HG02678 (cell line): ENCODE measurements at regions not wholly inside any gene's neighbourhood (a gene's known extent, or its start where the extent isn't known, plus 50 kb on each side); places are given as distances from the start of the nearest gene placed in this dataset.

ENCODE experiments used
- ATAC-seq: cut with Tn5 transposase; IDR thresholded peaks from one replicate; pipeline ENCODE4 v1.9.1; 2021; ENCODE audit warnings: mild to moderate bottlenecking, moderate library complexity; ENCODE audit not compliant: unreplicated experiment

DNA sequence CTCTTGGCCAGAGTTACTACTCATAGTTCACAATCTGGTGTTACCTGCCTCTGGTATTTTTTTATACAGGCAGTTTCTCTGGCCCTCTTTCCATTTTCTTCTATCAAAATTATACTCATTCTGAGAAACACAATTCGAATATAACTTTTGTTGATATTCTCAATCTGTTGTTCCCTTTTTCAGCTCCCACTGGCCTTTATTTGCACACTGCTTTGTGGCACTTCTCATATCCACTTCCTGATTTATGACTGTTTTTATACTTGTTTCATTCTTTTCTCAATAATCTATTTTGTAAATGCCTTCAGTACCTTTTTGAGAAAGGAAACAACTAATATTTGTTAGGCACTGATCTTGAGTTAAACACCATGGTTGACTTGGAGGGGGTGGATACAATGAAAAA is 93.8 kb upstream of the HDAC9 start:
- no peak for ATAC-seq

- ATAC-seq = no peak
Measured at GRCh38 chr7:18402488-18403183, 92.9 kb upstream of the HDAC9 start.

DNA sequence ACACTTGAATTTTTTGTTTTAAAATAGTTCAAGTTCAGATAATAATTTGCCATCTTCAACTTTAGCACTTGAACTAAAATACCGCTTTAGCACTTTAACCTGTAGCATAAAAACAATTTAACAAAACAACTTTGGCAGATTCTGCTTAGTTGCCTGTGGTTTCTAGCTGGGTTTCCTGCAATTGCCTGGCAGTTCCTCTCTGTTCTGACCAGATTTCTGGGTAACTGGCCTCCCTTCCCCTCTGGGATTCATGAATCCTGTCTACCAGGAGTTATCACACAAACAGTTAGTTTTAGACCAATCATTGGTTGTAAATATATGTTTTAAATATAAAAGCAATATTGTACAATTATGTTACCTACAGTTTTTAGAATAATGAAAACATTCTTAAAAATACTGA is 89.8 kb upstream of the HDAC9 start:
- ATAC-seq = no peak

DNA sequence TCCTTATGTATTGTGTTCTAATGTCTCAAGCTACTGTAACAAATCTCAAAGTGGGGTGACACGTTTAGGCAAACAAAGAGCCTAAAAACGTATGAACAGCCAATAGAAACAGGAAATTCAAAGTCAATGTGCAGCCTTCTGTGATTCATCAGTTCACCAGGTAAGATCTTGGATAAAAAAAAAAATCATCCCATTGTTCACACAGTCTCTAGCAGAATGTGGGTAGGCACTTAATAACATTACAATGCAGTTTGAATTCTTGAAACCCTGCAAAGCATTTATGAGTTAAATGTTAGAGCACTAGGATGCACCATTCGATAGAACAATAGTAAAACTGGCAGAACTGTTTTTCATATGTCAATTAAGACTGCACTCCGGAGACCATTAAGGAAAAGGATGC is 88.2 kb upstream of the HDAC9 start:
- no peak for ATAC-seq

GRCh38 chr7:18408461-18408860 is 87.1 kb upstream of the HDAC9 start:
- ATAC-seq = no peak

GRCh38 chr7:18408868-18409267 is 86.7 kb upstream of the HDAC9 start:
- ATAC-seq = no peak

- no peak for ATAC-seq
Measured at GRCh38 chr7:18413447-18413846, 82.1 kb upstream of the HDAC9 start.

- no peak for ATAC-seq
Measured at GRCh38 chr7:18414885-18415284, 80.7 kb upstream of the HDAC9 start.

DNA sequence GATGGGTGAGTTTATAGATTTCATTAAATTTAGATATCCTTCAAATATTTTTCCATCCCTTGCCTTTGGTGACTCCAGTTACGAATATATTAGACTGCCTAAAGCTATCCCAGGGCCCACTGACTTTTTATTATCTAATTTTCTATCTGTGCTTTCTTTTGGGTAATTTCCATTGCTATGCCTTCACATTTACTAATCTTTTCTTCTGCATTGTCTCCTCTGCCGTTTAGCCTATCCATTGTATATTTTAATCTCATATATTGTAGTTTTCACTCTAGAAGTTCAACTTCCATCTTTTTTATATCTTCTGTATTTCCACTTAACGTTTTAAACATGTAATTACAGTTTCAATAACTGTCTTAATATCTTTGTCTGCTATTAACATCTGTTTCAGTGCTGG is 78.6 kb upstream of the HDAC9 start:
- no peak for ATAC-seq

- no peak for ATAC-seq
Measured at GRCh38 chr7:18419456-18419855, 76.1 kb upstream of the HDAC9 start.

DNA sequence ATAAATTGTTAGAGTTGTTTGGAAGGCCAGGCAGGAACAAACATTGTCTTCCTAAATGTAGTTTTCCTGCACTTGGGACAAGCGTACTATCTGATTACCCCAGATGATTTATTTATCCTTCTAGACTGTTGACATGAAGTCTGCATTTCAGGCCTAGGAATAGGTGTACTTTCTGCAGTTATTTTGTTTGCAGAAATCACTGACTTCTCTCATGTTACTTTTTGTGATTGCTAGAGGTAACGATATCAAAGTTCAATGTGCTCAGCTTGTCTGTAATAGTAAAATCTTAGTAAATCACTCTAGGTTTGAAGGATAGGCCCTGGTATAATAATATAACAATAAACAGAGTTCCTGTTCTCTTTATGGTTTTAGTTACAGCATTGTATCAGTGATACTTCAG is 75.4 kb upstream of the HDAC9 start:
- no peak for ATAC-seq

- ATAC-seq = no peak
Measured at GRCh38 chr7:18420748-18421147, 74.8 kb upstream of the HDAC9 start.

DNA sequence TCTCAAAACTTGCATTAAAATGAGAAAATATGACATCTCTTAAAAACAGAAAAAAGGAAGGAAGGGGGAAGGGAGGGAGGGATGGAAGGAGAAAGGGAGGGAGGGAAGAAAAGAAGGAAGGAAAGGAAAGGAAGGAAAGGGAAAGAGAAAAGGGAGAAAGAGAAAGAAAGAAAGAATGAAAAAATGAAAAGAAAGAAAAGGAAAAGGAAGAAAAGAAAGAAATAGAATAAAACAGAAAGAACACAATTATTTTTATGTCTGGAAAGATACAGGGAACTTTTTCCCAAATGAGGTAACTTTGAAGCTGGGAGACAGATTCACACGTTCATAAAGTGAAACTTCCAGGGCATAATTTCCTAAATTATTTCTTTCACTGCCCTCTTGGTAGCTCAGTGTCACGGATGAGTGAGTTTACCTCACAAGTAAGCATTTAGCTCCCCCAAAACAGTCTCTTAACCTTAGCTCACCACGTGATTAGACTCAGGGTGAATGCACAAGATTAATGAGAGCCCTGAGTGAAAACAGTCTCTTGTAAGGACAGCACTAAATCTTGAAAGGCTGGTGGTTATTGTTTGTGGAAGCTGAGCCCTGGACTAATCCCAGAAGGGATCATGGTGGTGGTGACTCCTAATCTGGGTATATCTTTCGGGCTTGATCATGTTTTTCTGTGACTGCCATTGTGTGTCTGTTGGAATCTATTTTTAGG is 74.1 kb upstream of the HDAC9 start:
- ATAC-seq = no peak

DNA sequence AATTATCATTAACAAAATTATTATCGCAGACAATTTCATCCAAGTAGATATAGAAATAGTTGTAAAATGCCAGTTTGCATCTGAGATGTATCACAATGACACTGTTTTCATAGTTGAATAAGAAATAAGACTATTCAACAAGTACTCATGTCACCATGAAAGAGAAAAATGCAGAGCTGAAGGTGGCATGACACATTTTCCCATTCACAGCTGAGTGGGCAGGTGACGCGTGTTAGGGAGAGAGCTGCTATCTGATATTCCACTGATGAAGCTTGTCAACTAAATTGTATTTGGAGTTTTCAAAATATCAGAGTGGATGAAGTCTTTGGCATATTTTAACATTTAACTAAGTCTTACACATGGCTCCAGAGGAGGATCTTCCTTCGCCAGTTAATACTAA is 70.3 kb upstream of the HDAC9 start:
- ATAC-seq = no peak

DNA sequence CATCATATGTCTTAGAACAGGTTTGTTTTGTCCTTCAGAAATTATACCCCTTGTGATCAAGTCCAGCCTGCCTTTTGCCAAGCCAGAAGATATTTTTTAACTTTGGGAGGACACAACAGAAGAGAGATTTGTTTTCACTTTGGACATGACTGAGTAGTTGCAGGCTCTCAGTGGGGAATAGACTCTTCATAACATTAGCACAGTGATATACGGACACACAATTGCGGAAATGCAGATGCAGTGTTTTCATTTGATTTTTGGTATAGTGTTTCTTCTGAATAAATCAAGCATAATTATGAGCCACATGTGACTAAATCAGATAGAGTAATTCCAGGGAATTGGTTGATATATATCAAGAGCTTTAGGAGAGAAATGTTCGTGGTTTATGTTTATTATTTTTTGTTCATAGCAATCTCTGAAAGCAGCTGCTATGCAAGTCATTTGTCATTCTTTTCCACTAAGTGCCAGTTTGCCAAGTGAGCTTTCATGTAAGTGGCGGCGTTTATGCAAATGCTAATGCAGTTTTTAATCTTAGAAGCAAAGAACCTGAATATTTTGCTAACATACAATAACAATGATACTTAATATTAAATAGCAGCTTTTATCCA is 69.6 kb upstream of the HDAC9 start:
- ATAC-seq = no peak

DNA sequence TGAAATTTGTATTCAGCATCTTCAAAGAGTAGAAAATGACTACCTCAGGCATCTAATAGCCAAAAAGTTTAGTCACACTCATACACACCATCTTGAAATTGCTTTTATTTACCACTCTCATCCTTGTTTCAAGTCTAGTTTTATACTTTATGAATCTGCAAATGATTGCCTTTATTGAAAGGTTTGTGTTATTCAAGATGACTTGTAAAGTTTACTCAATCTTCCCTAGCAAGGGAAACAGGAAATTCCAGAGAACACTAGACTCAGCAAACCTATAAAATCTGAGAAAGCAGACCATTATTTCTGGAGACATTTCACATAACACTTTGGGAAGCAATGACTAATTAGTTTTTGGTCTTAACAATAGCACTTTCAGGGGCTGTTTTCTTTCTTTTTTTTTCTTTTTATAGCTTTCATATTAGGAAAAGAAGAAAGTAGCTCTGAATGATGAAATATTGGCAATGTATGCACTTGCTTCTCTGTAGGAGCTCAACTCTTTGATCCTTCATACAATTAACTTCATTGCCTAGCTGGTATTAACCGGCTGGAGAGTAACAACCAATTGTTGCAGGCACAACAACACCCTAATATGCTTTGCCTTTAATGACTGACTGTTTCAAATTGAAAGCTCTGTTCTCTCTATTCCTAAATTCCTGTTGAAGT is 68.9 kb upstream of the HDAC9 start:
- ATAC-seq = no peak

- no peak for ATAC-seq
Measured at GRCh38 chr7:18429547-18429946, 66.0 kb upstream of the HDAC9 start.

DNA sequence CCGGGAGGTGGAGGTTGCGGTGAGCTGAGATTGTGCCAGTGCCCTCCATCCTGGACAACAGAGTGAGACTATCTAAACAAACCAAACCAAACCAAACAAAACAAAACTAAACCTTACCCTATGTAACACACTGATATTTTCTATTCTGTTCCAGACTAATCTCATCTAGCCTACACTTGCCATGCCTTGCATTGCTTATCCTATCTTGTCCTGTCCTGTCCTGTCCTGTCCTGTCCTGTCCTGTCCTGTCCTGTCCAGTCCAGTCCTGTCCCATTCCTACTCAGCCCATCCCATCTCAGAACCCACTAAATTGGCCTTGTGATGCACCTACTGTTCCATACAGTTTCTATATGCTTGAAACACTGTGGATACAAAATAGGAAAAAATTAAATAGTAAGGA is 64.7 kb upstream of the HDAC9 start:
- ATAC-seq = no peak

- ATAC-seq = no peak
Measured at GRCh38 chr7:18434171-18434570, 61.4 kb upstream of the HDAC9 start.

- ATAC-seq = no peak
Measured at GRCh38 chr7:18437101-18437500, 58.4 kb upstream of the HDAC9 start.

GRCh38 chr7:18440934-18441333 is 54.6 kb upstream of the HDAC9 start:
- no peak for ATAC-seq

DNA sequence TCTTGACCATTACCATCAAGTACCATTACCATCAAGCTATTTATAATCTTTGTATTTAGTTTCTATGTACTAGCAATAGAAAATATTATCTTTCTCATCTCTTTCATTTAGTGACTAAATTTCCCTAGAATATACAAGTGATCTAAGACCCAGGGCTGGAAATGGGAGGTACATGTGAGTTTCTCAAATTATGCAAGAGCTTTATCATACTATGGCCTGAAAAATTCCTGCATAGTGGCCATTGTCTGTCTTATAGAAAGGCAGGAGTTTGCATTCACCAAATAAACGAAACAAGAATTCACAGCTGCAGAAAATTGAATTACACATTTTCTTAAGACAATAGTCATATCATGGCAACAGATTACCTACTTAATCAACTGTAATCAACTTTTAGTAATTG is 50.7 kb upstream of the HDAC9 start:
- ATAC-seq = no peak
